GM12878 (cell line): ENCODE measurements at regions not wholly inside any gene's neighbourhood (a gene's known extent, or its start where the extent isn't known, plus 50 kb on each side); places are given as distances from the start of the nearest gene placed in this dataset.

ENCODE experiments used
- ATAC-seq: fragments of 200-7000 bp; cut with Tn5 transposase; 3 replicates; pipeline ENCODE4 v1.9.1; 2020; ENCODE audit warnings: mild to moderate bottlenecking, moderate library complexity
- BruUV-seq: library from RNA; stranded (reverse); fragments of 400-500 nt; replicated peaks from 2 replicates; lab custom pipeline; 2021; lab: Mats Ljungman, UMichigan
- CTCF ChIA-PET: fragments of 300-600 bp; sonication (Branson Sonifier 250); formaldehyde crosslinking; extraction: SDS; loops from one replicate; lab custom pipeline; 2021; ENCODE audit warnings: inconsistent platforms; lab: Yijun Ruan, JAX
- POLR2A ChIA-PET: fragments of 350-600 bp; formaldehyde crosslinking; extraction: SDS; loops from one replicate; lab custom pipeline; 2021; ENCODE audit warnings: inconsistent platforms; lab: Charles Lee
- RAD21 ChIA-PET: fragments of 300-600 bp; sonication (Branson Sonifier 250); formaldehyde crosslinking; loops from one replicate; lab custom pipeline; 2023; ENCODE audit warnings: antibody characterized with exemption; ENCODE audit not compliant: unreplicated experiment; lab: Charles Lee
- SMC1A ChIA-PET: fragments of 300-600 bp; sonication (Branson Sonifier 250); formaldehyde crosslinking; loops from one replicate; lab custom pipeline; 2023; ENCODE audit not compliant: unreplicated experiment, uncharacterized antibody; lab: Charles Lee
- DNase-seq: peaks from one replicate; pipeline ENCODE4 v3.0.0-alpha.2; 2011; ENCODE audit warnings: low read depth, low spot score
- FAIRE-seq: peaks from 3 replicates; lab custom pipeline; 2011; peaks lifted over from hg19 to GRCh38; lab: Jason Lieb, UNC
- H2AFZ ChIP-seq: 2 replicates; pipeline ENCODE4 v1.6.0; 2011; ENCODE audit warnings: low read depth, low read length, control low read depth; ENCODE audit not compliant: control insufficient read depth
- H3K27ac ChIP-seq: 2 replicates; pipeline ENCODE4 v1.5.1; 2011; ENCODE audit warnings: control low read depth; ENCODE audit not compliant: control insufficient read depth, insufficient read depth
- H3K27me3 ChIP-seq, 2 experiments: replicated peaks in 1 of 2; 2 replicates each; pipeline versions ENCODE4 v1.6.0 to v1.6.1; 2011; ENCODE audit warnings: low read length in 1 of 2; ENCODE audit not compliant: control insufficient read depth in 2 of 2, insufficient read depth in 2 of 2
- H3K36me3 ChIP-seq, 2 experiments: 2 replicates each; pipeline ENCODE4 v1.5.1; 2011; ENCODE audit warnings: low read length in 1 of 2; ENCODE audit not compliant: control insufficient read depth in 2 of 2, insufficient read depth in 2 of 2
- H3K4me1 ChIP-seq: 2 replicates; pipeline ENCODE4 v1.6.1; 2011; ENCODE audit warnings: mild to moderate bottlenecking, low read length, moderate library complexity, mixed read lengths; ENCODE audit not compliant: control insufficient read depth, insufficient read depth
- H3K4me2 ChIP-seq: 2 replicates; pipeline ENCODE4 v1.6.0; 2011; ENCODE audit warnings: control low read depth; ENCODE audit not compliant: control insufficient read depth, insufficient read depth
- H3K4me3 ChIP-seq: fragments of 200-600 bp; sonication (generic); 2 replicates; pipeline ENCODE4 v1.5.1; 2016
- H3K79me2 ChIP-seq: 2 replicates; pipeline ENCODE4 v1.6.0; 2011; ENCODE audit warnings: low read length; ENCODE audit not compliant: control insufficient read depth, insufficient read depth
- H3K9ac ChIP-seq: 2 replicates; pipeline ENCODE4 v1.8.0; 2011; ENCODE audit warnings: low read length, control low read depth, mixed read lengths; ENCODE audit not compliant: control insufficient read depth, insufficient read depth
- H3K9me3 ChIP-seq: replicated peaks from 3 replicates; pipeline ENCODE4 v1.5.1; 2011; ENCODE audit warnings: mild to moderate bottlenecking, low read length; ENCODE audit not compliant: control insufficient read depth, insufficient read depth
- H4K20me1 ChIP-seq: 2 replicates; pipeline ENCODE4 v1.6.0; 2011; ENCODE audit not compliant: control insufficient read depth, insufficient read depth
- GABPA ChIP-seq: IDR thresholded peaks from 2 replicates; pipeline ENCODE4 v1.6.1; 2014; ENCODE audit warnings: antibody characterized with exemption, low read depth, mild to moderate bottlenecking, inconsistent platforms
- POU2F2 ChIP-seq: IDR thresholded peaks from 3 replicates; pipeline ENCODE4 v1.6.1; 2011; ENCODE audit warnings: low read depth, mild to moderate bottlenecking, low read length, borderline replicate concordance
- TCF12 ChIP-seq: IDR thresholded peaks from 2 replicates; pipeline ENCODE4 v1.6.1; 2011; ENCODE audit warnings: low read depth, mild to moderate bottlenecking, low read length
- WGBS: methylation state at CpG from one replicate; pipeline ENCODE4 v1.1.6; 2016; ENCODE audit warnings: low lambda C conversion rate; ENCODE audit not compliant: insufficient replicate concordance, insufficient coverage; ENCODE audit errors: missing lambda C conversion rate; 5-methylcytosine and 5-hydroxymethylcytosine counted together
- in situ Hi-C: fragments of 300-500 bp; cut with MboI; formaldehyde crosslinking; loops from 9 replicates; pipeline ENCODE4 v1.14.3; 2018; ENCODE audit warnings: mixed read lengths
- intact Hi-C: fragments of 100-400 bp; cut with micrococcal nuclease; formaldehyde crosslinking; loops from one replicate; pipeline ENCODE4 v1.14.2; 2022; ENCODE audit not compliant: unreplicated experiment
- TF ChIP-seq, protein P1 (sequence below), 3 experiments: IDR thresholded peaks in 2 of 3; conservative IDR thresholded peaks in 1 of 3; 2 replicates each; pipeline ENCODE4 v1.5.1; 2011; ENCODE audit warnings: low read depth in 3 of 3, low read length in 3 of 3, mild to moderate bottlenecking in 3 of 3, control low read depth in 2 of 3, moderate library complexity in 2 of 3, inconsistent platforms in 1 of 3, mixed read lengths in 1 of 3; ENCODE audit not compliant: control insufficient read depth in 2 of 3, insufficient read depth in 1 of 3; ENCODE audit errors: extremely low read depth in 1 of 3

GRCh38 chr14:49467091-49467490, 119.1 kb downstream of the RPS29 start:
- no peak for TF ChIP-seq TCF12
- no peak overlapping the region for H3K4me2 ChIP-seq
- 42% methylated on average over 3 of the region's 3 CpGs for WGBS
- ChIA-PET SMC1A (no interaction called here), POLR2A (interaction anchor here (0.6 kb wide), 1 partner anchor 20 kb away, joined by 3 read pairs; no protein-coding TSS in a partner anchor), RAD21 (interaction anchor here (0.7 kb wide), 1 partner anchor 1076 kb away, joined by 3 read pairs; no protein-coding TSS in a partner anchor), CTCF (no interaction called here)
- H3K27me3 ChIP-seq: peaks cover 0 to 4% of the 10 kb centered on the region in 2 experiments; a peak in 1 of 4 replicates
- FAIRE-seq (no peak), DNase-seq (no peak), ATAC-seq (no peak)
- no peaks in the 10 kb centered on the region for H3K9me3 ChIP-seq
- H3K4me3 ChIP-seq: no peak overlapping the region
- no peak overlapping the region for H3K9ac ChIP-seq
- no peaks in the 10 kb centered on the region for H4K20me1 ChIP-seq
- BruUV-seq: no TSS peak
- H3K79me2 ChIP-seq: no peaks in the 10 kb centered on the region
- in situ Hi-C loops (loop anchor here (25.0 kb wide), 1 partner anchor 295 kb away; the partner anchor contains the start of gene KLHDC2), intact Hi-C loops (loop anchor here (10.0 kb wide), 1 partner anchor 368 kb away; no protein-coding TSS in a partner anchor)
- H3K36me3 ChIP-seq: no peaks in the 10 kb centered on the region
- no peaks in the 10 kb centered on the region for H3K4me1 ChIP-seq
- no peak overlapping the region for H3K27ac ChIP-seq
- H2AFZ ChIP-seq: no peak overlapping the region

- Histone ChIP-seq H3K27me3 (peaks cover 0 to 4% of the 10 kb centered on the region in 2 experiments; a peak in 1 of 4 replicates), H3K4me1 (no peaks in the 10 kb centered on the region), H3K4me2 (no peak overlapping the region), H3K27ac (no peak overlapping the region), H4K20me1 (no peaks in the 10 kb centered on the region), H3K79me2 (no peaks in the 10 kb centered on the region), H3K4me3 (no peak overlapping the region), H3K9me3 (no peaks in the 10 kb centered on the region), H3K36me3 (no peaks in the 10 kb centered on the region), H3K9ac (no peak overlapping the region), H2AFZ (no peak overlapping the region)
- RAD21 ChIA-PET: no interaction called here
- DNase-seq: no peak
- TF ChIP-seq, protein P1, sequence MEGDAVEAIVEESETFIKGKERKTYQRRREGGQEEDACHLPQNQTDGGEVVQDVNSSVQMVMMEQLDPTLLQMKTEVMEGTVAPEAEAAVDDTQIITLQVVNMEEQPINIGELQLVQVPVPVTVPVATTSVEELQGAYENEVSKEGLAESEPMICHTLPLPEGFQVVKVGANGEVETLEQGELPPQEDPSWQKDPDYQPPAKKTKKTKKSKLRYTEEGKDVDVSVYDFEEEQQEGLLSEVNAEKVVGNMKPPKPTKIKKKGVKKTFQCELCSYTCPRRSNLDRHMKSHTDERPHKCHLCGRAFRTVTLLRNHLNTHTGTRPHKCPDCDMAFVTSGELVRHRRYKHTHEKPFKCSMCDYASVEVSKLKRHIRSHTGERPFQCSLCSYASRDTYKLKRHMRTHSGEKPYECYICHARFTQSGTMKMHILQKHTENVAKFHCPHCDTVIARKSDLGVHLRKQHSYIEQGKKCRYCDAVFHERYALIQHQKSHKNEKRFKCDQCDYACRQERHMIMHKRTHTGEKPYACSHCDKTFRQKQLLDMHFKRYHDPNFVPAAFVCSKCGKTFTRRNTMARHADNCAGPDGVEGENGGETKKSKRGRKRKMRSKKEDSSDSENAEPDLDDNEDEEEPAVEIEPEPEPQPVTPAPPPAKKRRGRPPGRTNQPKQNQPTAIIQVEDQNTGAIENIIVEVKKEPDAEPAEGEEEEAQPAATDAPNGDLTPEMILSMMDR (IDR thresholded peaks at IDR 0.05 in 2 of 3, conservative IDR thresholded peaks at IDR 0.05 in 1 of 3; ENCODE audit: control insufficient read depth in 2 of 3, extremely low read depth in 1 of 3, insufficient read depth in 1 of 3, low read depth in 3 of 3, low read length in 3 of 3): peak in 2 of 3 experiments; percentile 5 to 10; a peak in 1 of 6 replicates
- no peak for TF ChIP-seq GABPA
- TF ChIP-seq POU2F2: no peak
- CTCF ChIA-PET: no interaction called here
- WGBS: 33% methylated on average over 1 of the region's 1 CpG
- intact Hi-C loops: loop anchor here (5.0 to 10.0 kb wide), 2 partner anchors 122 to 370 kb away; partner anchors contain the start of gene RPS29
- no TSS peak for BruUV-seq
- SMC1A ChIA-PET: no interaction called here
- in situ Hi-C loops: loop anchor here (25.0 kb wide), 1 partner anchor 297 kb away; the partner anchor contains the start of gene KLHDC2
- no peak; the same call in 2 of the 3 replicates for ATAC-seq
- no peak for FAIRE-seq
- POLR2A ChIA-PET: no interaction called here
These were observed 121.3 kb downstream of the RPS29 start for GRCh38 chr14:49464885-49465284.
